Thyroid gland (tissue), 4 donors: ENCODE measurements at regions not wholly inside any gene's neighbourhood (a gene's known extent, or its start where the extent isn't known, plus 50 kb on each side); places are given as distances from the start of the nearest gene placed in this dataset.

Experiments
- CTCF ChIP-seq, 6 experiments: fragments of 200-600 bp in 3 of 6; fragments of 450-650 bp in 3 of 6; sonication (generic) in 3 of 6; IDR thresholded peaks; one replicate each; pipeline ENCODE4 v1.5.1; 2016 to 2019; ENCODE audit warnings: antibody characterized with exemption in 6 of 6, mild to moderate bottlenecking in 2 of 6, inconsistent platforms in 1 of 6, moderate library complexity in 1 of 6
- POLR2A ChIP-seq, 2 donors: fragments of 450-650 bp; IDR thresholded peaks; one replicate each; pipeline ENCODE4 v1.6.1; 2017; ENCODE audit warnings: antibody characterized with exemption in 2 of 2, mild to moderate bottlenecking in 2 of 2, moderate library complexity in 1 of 2

- TF ChIP-seq POLR2A (IDR thresholded peaks at IDR 0.05), result no peak
- no peak for TF ChIP-seq CTCF (IDR thresholded peaks at IDR 0.05)
Observed at GRCh38 chr4:23590431-23590830, 299.4 kb downstream of the PPARGC1A start.
